Spleen (tissue), 11 donors: ENCODE measurements at regions not wholly inside any gene's neighbourhood (a gene's known extent, or its start where the extent isn't known, plus 50 kb on each side); places are given as distances from the start of the nearest gene placed in this dataset.

Experiments used
- DNase-seq: peaks from one replicate; pipeline ENCODE4 v3.0.0-alpha.2; 2020
- H3K27ac ChIP-seq, 8 donors: fragments of 200-600 bp; sonication (generic) in 7 of 8; 1 replicate in 4 of 8; 2 replicates in 4 of 8; pipeline versions ENCODE4 v1.5.0 to v1.8.0; 2016 to 2021; ENCODE audit warnings: inconsistent platforms in 4 of 8, mild to moderate bottlenecking in 4 of 8, moderate library complexity in 1 of 8
- H3K27me3 ChIP-seq, 7 donors: fragments of 200-600 bp; sonication (generic) in 6 of 7; replicated peaks in 1 of 7; 1 replicate in 4 of 7; 2 replicates in 3 of 7; pipeline versions ENCODE4 v1.5.0 to v1.8.0; 2016 to 2021; ENCODE audit warnings: inconsistent platforms in 3 of 7, mild to moderate bottlenecking in 1 of 7
- H3K36me3 ChIP-seq, 6 donors: fragments of 200-600 bp; sonication (generic) in 5 of 6; 1 replicate in 4 of 6; 2 replicates in 2 of 6; pipeline versions ENCODE4 v1.5.0 to v1.8.0; 2016 to 2021; ENCODE audit warnings: inconsistent platforms in 2 of 6
- H3K4me1 ChIP-seq, 6 donors: fragments of 200-600 bp; sonication (generic) in 5 of 6; 1 replicate in 3 of 6; 2 replicates in 3 of 6; pipeline versions ENCODE4 v1.5.0 to v1.8.0; 2016 to 2021; ENCODE audit warnings: inconsistent platforms in 3 of 6
- H3K4me3 ChIP-seq, 8 donors: fragments of 200-600 bp; sonication (generic) in 7 of 8; 1 replicate in 4 of 8; 2 replicates in 4 of 8; pipeline versions ENCODE4 v1.5.0 to v1.8.0; 2016 to 2021; ENCODE audit warnings: inconsistent platforms in 4 of 8, mild to moderate bottlenecking in 4 of 8, moderate library complexity in 2 of 8
- H3K9me3 ChIP-seq, 8 donors: fragments of 200-600 bp; sonication (generic) in 7 of 8; 1 replicate in 4 of 8; 2 replicates in 4 of 8; pipeline versions ENCODE4 v1.5.0 to v1.8.0; 2016 to 2021; ENCODE audit warnings: inconsistent platforms in 4 of 8
- CTCF ChIP-seq, 11 experiments: fragments of 200-600 bp in 7 of 11; fragments of 450-650 bp in 4 of 11; sonication (generic) in 4 of 11; IDR thresholded peaks in 8 of 11; conservative IDR thresholded peaks in 3 of 11; 1 replicate in 7 of 11; 2 replicates in 4 of 11; pipeline versions ENCODE4 v1.4.0 to v1.8.0; 2016 to 2021; ENCODE audit warnings: antibody characterized with exemption in 11 of 11, inconsistent platforms in 4 of 11, mild to moderate bottlenecking in 1 of 11
- POLR2A ChIP-seq, 3 donors: fragments of 450-650 bp; IDR thresholded peaks; one replicate each; pipeline ENCODE4 v1.5.1; 2017; ENCODE audit warnings: antibody characterized with exemption in 3 of 3, mild to moderate bottlenecking in 1 of 3
- POLR2AphosphoS5 ChIP-seq, 3 donors: sonication (generic); formaldehyde crosslinking; IDR thresholded peaks; one replicate each; pipeline ENCODE4 v1.5.1; 2017; ENCODE audit warnings: antibody characterized with exemption in 3 of 3
- WGBS, 5 donors: extraction: QIAGEN DNeasy Blood & Tissue Kit in 3 of 5; methylation state at CpG; one replicate each; pipeline versions ENCODE4 v1.1.5 to v1.1.7; 2013 to 2018; 5-methylcytosine and 5-hydroxymethylcytosine counted together
- intact Hi-C: fragments of 100-400 bp; cut with DNase I; formaldehyde crosslinking; loops from one replicate; pipeline ENCODE4 v1.15.0; 2023; ENCODE audit warnings: low total_unique reads
- donor health status: healthy with polysubstance abuse.
- donor health status: DM: no; HTN: no; CAD: no; lungs with moderate emphysema.
- donor health status: DM: no; HTN: no; CAD: no.
- donor health status: Bipolar disorder and iron deficiency.
- donor health status: healthy.
- donor health status: DM: no; HTN: no; CAD: no.
- donor health status: DM: yes; HTN: yes; CAD: no.

- Histone ChIP-seq H3K4me1 (peaks cover 0 to 5% (median 0%) of the 10 kb centered on the region in 6 donors), H3K27ac (no peak overlapping the region), H3K9me3 (peaks cover 0 to 2% (median 0%) of the 10 kb centered on the region in 8 donors), H3K4me3 (no peak overlapping the region), H3K27me3 (peaks cover 0 to 56% (median 0%) of the 10 kb centered on the region in 7 donors), H3K36me3 (no peaks in the 10 kb centered on the region)
- no peak for TF ChIP-seq POLR2A (IDR thresholded peaks at IDR 0.05)
- TF ChIP-seq POLR2AphosphoS5 (IDR thresholded peaks at IDR 0.05), result no peak
- TF ChIP-seq CTCF (IDR thresholded peaks at IDR 0.05 in 8 of 11, conservative IDR thresholded peaks at IDR 0.05 in 3 of 11), result no peak
- 67 to 77% (median 72%) methylated on average over 12 of the region's 12 CpGs for WGBS, 5 donors
- DNase-seq, result no peak
- intact Hi-C loops, result no loop called here
These were observed 62.2 kb downstream of the BOD1 start for GRCh38 chr5:173554038-173554955.

- Histone ChIP-seq H3K36me3 (no peaks in the 10 kb centered on the region), H3K9me3 (no peaks in the 10 kb centered on the region), H3K4me3 (no peak overlapping the region), H3K4me1 (no peaks in the 10 kb centered on the region), H3K27ac (no peak overlapping the region), H3K27me3 (peaks cover 0 to 51% (median 0%) of the 10 kb centered on the region in 7 donors)
- no peak for DNase-seq
- 74 to 87% (median 81%) methylated on average over 6 of the region's 6 CpGs for WGBS, 5 donors
- intact Hi-C loops, result no loop called here
- TF ChIP-seq POLR2A (IDR thresholded peaks at IDR 0.05) (no peak), CTCF (IDR thresholded peaks at IDR 0.05 in 8 of 11, conservative IDR thresholded peaks at IDR 0.05 in 3 of 11) (no peak), POLR2AphosphoS5 (IDR thresholded peaks at IDR 0.05) (no peak)
These were observed 65.8 kb downstream of the BOD1 start for GRCh38 chr5:173550641-173551040.

DNA sequence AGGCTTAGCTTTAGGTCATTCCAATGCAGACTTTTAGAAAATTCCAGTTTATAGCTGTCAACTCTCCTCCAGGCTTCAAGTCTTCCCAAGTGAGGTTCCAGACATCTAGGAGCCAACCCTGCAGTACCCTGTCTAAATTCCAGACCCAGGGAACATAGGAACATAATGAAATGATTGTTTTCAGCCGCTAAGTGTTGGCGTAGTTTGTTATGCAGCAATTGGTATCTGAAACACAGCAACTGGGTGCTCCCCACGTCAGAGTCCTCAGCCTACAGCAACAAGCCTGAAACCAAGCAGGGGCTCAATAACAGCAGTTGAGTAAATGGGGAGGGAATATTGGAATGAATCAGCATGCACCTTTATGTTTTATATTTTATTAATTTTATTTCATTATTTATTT lies 66.8 kb downstream of the BOD1 start:
- no peak for DNase-seq
- no peaks in the 10 kb centered on the region for H3K9me3 ChIP-seq
- intact Hi-C loops, result no loop called here

More for the DNA sequence above, 66.8 kb downstream of the BOD1 start:
- Histone ChIP-seq H3K4me1 (no peaks in the 10 kb centered on the region), H3K4me3 (no peak overlapping the region), H3K36me3 (no peaks in the 10 kb centered on the region), H3K27me3 (peaks cover 0 to 41% (median 0%) of the 10 kb centered on the region in 7 donors), H3K27ac (no peak overlapping the region)
- TF ChIP-seq POLR2AphosphoS5 (IDR thresholded peaks at IDR 0.05) (no peak), CTCF (IDR thresholded peaks at IDR 0.05 in 8 of 11, conservative IDR thresholded peaks at IDR 0.05 in 3 of 11) (no peak)
- WGBS, 5 donors, result 86 to 94% (median 89%) methylated on average over 3 of the region's 3 CpGs
